ENCODE measurements at regions not wholly inside any gene's neighbourhood (a gene's known extent, or its start where the extent isn't known, plus 50 kb on each side); places are given as distances from the start of the nearest gene placed in this dataset.

GRCh38 chr13:55981381-55981780, 1159.3 kb upstream of the PRR20A start:
- TF ChIP-seq EZH2 (IDR thresholded peaks at IDR 0.05): no peak
- TF ChIP-seq POLR2AphosphoS5 (IDR thresholded peaks at IDR 0.05; ENCODE audit: borderline replicate concordance, low read depth, low read length): no peak
